ENCODE measurements at regions not wholly inside any gene's neighbourhood (a gene's known extent, or its start where the extent isn't known, plus 50 kb on each side); places are given as distances from the start of the nearest gene placed in this dataset.

DNA sequence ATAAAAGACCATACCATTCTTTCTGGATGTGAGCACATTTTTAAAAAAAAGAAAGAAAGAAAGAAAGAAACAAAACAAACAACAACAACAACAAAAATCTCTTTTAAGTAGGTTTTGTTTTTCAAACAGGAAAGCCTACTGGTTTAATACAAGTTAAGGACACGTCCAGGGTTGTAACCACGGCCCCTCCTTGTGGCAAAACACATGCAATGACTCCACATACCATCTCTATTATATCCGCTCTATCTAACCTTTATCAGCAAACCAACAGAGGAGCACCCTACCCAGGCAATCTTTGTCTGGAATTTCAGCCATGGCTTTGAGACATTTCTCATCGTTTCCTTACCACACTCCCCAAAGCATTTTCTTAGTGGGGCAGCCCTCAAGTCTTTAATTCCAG lies 360.5 kb upstream of the TMPO start:
- DNase-seq = peak; percentile 3

DNA sequence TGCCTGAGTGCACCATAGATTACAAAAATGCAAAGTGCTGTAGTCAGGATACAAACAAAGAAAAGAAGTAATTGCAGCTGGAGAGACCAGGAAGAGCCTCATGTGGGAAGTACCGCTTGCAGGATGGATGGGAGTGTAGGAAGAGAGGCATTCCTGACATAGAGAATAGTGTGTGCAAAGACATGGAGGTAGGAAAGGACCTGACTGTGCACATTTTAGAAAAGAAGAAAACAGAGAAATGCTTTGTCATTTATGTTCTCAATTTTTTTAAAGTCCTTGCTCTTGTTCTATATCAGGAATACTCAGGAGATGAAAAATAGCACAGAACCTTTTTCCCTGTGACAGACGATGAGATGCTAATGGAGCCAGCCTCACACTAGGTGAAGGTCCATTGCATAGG lies 358.7 kb upstream of the TMPO start:
- no peak for DNase-seq

DNA sequence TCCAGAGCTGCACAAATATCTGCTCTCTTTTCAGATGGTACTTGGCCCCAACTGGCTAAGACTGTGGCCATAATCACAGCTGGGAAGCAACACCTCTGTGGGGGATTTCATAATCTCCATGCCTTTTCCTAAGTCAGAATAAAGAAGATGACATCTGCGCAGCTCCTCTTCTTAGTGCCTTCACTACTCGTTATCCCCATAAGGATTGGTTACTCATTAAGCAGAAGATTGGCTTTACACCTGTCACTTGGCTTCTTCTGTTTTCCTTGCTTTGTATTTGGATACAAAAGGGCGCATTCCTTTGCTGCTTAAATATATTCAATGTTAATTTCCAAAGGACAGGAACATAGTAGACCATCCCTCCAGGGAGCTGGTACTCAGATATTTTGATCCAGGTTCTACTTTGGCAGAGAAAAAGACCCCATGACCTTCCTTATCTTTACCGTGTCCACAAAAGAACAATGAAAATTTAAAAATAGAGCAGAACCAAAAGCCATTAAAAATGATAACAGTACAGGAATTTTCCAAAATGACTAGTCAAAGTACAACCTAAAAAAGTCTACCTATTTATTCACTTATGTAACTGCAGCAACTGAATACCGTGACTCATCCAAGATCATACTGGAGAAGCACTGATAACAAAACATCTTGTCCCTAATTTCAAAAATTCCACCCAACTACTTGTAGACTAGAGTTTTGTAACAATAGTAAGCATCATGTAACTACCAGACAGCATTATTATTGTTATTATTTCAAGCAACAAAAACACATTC lies 352.3 kb upstream of the TMPO start:
- no peak for DNase-seq

DNA sequence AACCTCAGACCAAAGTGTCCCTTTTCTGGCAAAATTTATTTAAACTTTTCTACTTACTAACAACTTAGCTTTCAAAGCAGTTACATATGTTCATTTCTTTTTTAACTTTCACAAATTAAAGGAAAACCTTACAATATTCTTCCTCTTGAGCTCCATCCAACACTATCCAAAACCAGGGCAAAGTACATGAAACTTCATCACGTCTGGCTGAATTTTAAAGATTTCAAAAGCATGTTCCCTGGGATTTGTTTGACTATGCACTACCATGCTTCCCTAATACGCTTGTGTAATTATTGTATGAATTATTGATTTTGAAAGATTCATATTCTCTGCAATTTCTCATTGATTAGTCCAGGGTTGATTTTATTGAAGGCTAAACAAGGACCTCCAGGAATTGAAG lies 343.1 kb upstream of the TMPO start:
- DNase-seq = no peak

DNA sequence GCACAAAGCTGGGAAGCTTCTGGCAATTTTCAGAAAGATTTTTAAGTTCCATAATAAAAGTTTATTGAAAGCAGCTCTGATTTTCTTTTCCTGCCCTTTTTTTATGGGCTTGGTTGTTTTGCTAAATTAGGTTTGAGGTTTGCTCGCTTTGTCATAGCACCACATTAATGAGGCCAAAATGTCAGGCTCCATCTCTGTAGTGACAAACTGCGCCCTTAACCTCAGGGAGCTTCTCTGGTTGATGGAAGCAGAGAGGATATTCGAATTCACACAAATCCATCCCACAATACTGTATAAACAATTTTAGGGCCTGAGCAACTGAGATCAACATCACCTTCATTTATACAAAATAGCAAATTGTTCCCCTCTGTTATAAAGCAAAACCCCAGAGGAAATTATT lies 342.6 kb upstream of the TMPO start:
- DNase-seq = no peak

DNA sequence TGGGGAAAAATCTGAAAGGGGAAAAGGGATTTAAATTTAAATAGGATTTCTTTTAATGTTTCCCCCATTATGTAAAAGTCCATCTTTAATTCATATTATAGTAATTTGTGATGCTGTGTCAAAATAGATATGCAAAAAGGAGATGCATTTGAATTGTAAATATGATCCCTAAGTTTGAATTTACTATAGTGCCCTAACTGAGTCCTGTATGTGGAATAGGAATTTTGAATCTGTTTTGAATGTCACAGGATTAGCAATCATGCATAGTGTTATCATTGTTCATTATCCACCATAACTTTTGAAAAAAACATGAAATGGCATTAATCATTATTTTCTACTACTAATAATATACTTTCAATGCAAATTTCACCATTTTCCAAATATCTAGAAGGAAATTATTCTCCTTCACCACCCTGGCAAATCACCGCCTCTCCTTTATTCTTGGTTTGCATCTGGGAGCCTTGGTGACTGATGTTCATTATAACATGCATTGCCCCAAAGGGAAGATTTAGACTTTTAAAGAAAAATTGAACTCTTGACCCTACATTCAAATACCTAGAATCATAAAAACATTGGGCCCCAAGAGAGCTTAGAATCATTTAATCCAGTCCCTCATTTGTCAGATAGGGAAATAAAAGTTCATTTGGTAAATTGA lies 341.5 kb upstream of the TMPO start:
- no peak for DNase-seq

DNA sequence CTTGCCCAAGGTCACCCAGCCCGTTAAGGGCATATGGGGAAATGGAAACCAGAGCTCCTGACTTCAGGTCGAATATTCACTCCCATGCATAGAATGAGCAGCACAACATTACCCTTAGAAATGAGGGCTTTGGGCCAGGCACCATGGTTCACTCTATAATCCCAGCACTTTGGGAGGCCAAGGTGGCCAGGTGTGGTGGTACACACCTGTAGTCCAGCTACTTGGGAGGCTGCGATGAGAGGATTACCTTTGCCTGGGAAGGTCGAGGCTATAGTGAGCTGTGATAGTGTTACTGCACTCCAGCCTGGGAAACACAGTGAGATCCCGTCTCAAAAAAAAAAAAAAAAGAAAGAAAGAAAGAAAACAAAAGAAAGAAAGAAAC lies 341.0 kb upstream of the TMPO start:
- DNase-seq = no peak

DNA sequence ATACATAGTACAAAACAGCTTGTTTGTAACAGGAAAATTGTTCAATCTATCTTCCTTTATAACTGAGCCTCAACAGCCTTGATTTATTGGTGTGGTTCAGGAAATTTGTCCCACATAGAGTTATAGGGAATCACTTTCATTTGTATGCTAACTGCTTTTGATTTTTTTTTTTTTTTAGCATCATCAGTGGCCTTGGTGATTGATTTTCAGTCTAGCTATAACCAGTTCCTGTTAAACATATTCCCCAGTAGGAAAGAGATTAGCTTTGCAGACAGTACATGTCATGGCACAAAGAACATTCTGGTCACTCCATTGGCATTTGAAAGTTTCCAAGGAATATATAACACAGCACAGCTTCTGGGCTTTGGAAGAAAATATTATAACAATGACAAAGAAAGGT lies 337.3 kb upstream of the TMPO start:
- DNase-seq = no peak

DNA sequence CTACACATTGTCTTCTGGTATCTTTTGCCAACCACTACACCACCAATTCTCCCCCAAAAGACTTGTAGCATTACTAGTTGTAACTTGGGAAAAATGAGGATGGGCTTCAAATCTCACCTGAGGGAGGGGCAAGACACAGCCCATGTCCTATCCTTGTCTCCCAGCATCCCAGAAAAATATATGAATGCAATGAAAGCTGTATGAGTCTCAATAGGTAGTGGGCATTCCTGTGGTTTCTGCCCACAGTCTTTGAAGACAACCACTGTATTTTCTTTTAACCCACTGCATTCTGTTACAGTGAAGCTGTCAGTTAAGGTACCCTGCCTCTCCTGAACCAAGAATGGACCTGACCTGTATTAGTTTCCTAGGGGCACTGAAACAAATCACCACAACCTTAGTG lies 336.2 kb upstream of the TMPO start:
- no peak for DNase-seq

DNA sequence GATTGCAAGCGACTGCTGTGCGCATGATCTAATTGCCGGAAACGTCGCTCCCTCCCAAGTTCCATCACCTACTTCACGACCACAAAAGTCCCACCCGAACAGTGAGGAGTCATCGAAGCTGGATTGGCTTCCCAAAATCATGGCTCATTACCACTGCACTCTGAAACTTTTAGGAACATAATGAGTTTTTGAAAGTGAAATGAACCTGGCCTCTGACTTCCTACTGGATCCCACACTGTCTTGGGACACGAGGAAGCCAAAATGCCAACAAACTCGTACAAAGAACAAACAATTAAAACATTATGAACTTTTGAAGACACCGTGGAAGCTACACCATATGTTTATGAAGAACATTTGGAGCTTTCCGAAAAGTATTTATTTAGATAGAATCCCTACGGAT lies 334.8 kb upstream of the TMPO start:
- no peak for DNase-seq

DNA sequence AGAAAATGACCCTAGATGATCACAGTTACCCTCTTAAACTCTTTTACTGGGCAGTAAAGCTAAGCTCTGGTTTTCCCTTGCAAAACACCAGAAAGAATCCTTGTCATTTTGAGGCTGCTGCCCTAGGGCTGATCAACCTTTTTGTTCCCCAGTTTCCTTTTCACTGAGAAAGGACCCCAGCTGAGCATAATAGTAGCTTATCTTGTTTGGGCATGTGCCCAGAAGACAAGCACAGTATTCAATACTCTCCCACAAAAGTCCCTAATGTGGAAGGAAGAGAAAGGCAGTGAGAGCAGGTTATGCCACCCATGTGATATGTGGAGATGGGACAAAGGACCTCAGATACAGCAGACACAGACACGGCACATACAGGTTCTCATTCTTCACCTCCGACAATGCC lies 332.6 kb upstream of the TMPO start:
- DNase-seq = no peak

DNA sequence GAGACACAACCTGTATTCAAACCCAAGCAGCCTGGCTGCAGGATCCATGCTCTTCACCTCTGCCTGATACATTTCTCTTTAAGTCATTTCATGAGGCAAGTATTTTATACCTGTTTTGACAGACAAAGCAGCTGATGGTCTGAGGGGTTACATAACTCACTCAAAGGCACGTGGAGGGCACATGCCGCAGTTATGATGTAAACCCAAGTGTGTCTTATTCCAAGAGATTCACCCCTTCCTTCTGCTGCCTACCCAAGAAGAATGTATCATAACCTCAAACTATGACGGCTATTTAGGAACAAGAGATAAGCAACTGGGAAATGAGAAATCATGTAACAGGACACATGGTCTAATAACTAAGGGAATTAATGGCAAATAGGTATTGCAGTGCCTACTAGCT lies 329.8 kb upstream of the TMPO start:
- peak; percentile 8 for DNase-seq

DNA sequence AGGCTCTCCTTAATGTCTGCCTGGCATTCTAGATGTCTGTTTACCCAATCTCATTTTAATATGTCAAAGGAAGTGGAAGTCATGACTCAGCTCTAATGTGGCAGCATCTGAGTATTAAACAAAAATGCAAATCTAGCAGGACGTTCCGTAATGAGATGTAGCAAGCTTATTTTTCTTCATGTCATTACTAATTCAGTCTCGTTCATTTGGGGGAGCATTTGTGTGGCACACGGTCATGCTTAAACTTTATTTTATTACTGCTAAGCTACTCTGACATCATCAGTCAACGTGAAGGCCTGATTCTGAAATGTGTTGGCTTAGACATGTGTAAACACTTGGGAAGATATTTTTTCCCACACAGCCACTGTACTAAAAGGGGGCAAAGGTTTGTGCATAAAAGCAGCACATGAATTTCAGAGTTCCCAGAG lies 326.7 kb upstream of the TMPO start:
- DNase-seq = no peak

DNA sequence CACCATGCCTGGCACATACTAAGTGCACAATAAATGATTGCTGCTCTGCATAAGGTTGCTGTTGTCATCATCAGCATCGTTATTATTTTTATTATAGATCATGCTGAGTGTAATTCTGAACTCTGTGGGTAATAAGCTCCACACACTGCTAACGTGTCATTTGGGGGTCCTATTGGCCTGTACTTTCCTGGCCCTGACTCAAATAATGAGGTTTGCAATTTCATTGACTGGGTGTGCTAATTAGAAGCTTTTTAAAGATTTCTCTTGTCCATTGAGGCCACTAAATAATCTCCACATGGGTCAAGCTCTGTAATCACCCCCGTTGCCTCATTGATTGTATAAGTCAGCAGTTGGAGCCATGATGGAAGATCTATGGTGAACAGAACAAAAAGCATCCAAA lies 320.8 kb upstream of the TMPO start:
- DNase-seq = no peak

DNA sequence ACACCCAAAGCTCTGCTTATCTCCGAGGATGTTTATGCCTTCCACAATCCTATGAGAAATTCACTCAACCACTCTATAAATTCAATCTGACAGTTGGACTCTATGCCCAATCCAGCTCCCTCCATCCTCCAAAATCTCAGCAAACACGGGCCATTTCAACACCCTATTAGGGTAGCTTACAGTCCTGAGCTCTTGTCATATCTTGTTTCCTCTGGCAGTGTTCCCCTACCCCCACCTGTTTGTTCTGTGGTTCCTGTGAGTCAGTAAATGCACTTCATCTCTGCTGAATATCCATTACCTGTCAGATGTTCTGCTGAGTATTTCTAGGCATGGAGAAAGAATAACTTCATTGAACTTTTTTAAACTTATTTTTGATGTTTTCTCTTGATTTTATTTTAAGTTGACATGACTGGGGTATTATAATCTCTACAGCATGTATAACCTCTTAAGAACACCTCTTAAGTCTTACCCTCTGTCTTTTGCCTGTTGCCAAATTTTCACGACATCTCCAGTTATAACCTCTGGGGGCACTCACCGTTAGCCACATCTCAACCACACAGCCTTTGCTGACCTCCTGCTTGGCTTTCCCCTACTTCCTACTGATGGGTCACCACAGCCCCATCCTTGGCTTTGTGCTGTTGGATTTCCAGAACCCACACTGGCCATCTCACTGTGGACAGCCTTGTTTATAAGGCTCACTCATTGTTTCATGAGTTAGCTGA lies 317.0 kb upstream of the TMPO start:
- no peak for DNase-seq

DNA sequence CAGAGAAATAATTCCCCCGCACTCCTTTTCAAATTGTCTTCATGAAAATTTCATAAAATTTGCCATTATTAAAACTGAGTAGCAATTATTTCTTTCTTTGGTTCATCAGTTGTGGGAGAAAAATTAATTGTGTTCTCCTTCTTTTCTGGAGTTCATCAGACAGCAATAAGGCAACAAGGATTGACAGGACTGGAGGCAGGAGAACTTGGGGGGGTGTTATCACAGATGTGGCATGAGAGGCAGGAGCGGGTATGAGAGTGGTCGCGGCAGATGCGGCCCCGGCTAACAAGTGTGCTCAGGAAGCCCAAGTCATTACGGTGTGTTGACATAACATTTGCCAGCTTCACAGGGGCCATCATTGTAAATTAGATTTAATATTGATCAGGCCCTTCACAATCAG lies 306.6 kb upstream of the TMPO start:
- no peak for DNase-seq

DNA sequence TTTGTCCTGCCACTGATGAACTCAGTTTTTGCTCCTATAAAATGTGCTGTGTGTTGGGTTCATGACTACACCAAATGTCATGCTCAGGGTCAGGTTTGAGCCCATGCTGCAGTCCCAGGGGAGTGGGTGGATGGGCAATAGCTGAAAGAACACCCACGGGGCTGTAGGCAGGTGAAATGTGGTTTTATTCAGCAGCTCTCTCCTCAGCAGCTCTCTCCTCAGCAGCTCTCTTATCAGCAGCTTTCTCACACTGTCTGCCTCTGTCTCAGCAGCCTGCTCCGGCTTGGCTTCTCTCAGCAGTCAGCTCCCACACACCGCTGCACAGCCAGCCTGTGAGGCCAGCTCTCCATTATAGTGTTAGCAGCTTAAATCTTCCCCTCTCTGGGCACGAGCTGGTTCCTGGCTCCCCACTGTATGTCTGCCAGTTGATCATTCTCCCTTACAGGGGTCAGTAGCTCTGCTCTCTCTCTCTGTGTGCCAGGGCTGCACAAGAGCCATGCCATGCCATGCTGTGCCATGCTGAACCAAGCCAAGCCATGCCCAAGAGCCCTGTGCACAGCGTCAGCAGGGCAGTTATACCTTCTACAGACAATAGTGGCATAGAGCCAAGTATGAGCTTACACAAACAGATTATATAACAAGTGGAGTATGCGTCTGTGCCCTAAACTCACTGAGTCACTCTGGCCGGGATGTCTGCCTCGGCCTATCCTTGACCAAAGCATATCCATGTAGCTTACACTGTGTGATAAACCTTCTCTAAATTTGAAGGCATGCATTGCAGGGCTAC lies 303.3 kb upstream of the TMPO start:
- DNase-seq = peak; percentile 77

DNA sequence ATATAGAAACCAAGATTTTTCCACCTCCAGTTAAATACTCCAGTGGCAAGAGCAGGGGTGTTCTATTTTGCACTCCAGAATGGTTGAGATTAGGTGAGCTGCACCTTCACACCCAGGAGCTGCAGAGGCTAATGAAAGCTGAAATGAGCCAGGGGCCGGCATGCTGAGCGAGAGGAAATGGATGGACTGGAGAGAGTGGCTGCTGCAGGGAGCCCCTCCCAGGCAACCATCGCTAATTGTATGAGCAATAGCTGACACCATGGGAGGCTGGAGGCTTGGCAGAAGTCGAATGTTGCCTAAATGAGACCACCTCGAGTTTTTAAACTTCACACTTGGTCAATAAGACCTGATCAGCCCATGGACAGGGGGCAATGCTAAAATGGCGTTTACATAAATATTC lies 301.8 kb upstream of the TMPO start:
- no peak for DNase-seq

DNA sequence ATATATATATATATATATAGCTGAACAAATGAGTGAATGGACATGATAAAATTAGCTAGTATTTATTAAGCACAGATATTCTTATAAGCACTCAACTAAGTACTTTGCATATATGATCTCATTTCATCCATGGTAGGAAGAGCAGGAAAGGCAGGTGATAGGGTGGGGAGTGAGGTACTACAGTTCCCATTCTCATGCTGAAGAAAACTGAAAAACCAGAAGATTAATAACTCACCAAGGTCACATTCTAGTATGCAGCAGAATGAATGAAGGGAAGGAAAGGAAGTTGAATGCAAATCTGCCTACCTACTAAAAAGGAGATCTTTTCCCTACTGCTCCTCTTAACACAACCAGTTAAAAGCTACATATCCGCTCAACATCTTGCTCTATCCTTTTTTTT lies 298.1 kb upstream of the TMPO start:
- DNase-seq = no peak

DNA sequence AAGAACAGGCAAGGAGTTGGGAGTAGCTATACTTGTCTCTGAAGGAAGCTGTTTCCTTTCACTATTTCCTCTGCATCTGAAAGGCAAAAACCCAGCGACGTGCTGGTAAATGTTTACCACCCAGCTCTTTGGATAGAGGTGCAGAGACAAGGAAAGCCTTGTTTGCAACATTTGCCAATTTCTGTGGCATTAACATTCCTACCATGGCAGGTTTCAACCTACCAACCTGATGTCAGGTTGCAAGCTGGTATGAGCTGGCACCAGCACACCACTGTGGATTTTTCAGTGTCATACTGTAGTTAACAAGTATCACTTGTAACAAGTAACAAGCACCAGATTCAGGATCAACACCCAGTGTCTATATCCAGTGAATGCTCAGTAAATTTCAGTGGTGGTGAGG lies 294.8 kb upstream of the TMPO start:
- DNase-seq = no peak

DNA sequence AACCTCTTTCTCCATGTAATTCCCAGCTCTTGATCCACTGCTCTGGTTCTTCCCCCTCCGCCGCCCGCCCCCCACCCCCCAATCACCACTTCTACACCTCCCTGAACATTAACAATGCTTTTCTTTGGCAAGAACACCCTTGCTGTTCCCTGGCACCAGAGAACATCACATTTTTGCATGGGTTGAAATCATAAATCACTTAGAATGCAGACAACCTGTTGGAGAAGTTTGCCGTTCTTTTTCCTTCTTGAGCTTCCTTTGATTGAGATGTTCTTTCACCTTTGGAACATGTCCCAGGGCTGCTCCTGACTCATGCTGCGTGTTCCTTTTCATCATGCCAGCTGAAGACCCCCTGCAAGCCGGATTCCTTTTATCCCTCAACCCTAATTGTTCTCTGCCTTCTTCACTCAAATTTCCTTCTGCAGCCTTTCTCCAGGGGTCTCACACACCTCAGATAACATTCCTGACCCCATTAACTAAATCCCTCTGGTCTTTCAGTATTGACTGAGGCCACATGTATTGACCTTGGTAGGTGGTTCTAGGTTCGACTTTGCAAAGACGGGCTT lies 294.1 kb upstream of the TMPO start:
- peak; percentile 59 for DNase-seq

DNA sequence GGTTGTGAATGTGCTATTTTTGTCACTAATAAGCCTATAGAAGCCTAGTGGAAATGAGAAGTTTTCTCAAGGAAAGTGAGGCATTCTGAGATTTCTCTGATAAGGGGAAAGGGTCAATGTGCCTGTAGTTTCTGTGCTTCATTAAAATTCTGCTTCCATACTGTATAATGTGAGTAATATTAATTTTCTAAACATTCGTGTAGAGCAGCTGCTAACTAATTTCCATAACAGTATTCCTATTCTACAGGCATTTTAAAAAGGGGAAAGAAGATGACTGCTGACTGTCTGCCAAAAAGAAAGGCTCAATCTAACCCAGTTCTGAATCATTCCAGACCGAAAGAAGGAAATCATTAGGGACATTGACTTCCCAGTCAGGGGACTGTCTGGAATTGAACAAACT lies 293.3 kb upstream of the TMPO start:
- no peak for DNase-seq

DNA sequence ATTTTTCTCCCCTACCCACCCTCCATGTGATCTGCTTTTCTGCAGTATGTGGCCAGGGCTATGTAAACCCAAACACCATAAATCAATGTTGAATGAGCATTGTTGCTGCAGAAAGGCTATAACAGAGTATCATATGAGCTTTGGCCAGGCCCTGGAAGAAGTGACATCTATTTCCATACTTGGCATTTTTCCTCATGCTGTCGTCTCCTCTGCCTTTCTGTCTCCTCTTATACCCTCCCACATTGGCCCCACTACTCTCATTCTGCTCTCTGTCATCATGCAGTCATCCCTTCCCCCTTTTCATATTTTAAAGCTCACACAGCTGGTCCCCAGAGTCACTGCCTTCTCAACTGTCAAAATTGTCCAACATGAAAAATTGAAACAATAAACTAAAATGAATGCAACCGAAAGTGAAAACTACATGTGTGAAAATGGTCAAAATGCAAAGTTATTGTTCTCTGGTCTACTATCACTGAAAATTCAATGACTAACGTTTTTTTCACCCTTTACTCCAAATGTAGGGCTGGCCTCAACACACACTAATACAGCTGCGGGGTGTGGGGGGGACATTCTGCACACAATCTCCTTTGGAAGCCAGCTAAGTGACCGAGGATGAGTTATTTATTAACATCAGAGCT lies 290.7 kb upstream of the TMPO start:
- peak; percentile 31 for DNase-seq
